ENCODE measurements at regions not wholly inside any gene's neighbourhood (a gene's known extent, or its start where the extent isn't known, plus 50 kb on each side); places are given as distances from the start of the nearest gene placed in this dataset.

DNA sequence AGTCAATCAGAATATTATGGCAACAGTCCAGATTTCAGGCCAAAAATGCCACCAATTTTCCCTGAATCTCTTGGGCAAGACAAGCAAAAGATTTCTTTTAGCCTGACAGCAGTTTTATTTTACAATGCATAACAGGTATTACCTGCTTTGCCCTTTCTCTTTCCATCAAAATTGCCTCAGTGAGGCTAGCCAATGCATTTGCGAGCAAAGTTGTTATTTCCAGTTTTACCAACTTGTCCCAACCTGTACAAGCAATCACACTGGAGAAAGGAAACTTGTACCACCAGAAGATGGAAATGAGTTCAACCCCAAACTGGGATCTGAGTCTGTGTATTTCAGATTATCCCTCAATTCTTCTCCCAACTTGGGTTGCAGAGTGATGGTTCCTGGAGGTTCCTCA is 279.9 kb upstream of the CDYL start:
- no peak overlapping the region for H3K4me3 ChIP-seq (ENCODE audit: low read depth, low read length)
- no peaks in the 10 kb centered on the region for H3K4me1 ChIP-seq (ENCODE audit: control insufficient read depth, insufficient read depth, low read length)
- no peaks in the 10 kb centered on the region for H3K27me3 ChIP-seq (ENCODE audit: control insufficient read depth, insufficient read depth, low read length)
- no peaks in the 10 kb centered on the region for H3K36me3 ChIP-seq (ENCODE audit: control insufficient read depth, insufficient read depth, low read length)
- no peaks in the 10 kb centered on the region for H3K9me3 ChIP-seq (ENCODE audit: control insufficient read depth, insufficient read depth, low read length)
- no peak overlapping the region for H3K9ac ChIP-seq (ENCODE audit: low read depth, low read length)

DNA sequence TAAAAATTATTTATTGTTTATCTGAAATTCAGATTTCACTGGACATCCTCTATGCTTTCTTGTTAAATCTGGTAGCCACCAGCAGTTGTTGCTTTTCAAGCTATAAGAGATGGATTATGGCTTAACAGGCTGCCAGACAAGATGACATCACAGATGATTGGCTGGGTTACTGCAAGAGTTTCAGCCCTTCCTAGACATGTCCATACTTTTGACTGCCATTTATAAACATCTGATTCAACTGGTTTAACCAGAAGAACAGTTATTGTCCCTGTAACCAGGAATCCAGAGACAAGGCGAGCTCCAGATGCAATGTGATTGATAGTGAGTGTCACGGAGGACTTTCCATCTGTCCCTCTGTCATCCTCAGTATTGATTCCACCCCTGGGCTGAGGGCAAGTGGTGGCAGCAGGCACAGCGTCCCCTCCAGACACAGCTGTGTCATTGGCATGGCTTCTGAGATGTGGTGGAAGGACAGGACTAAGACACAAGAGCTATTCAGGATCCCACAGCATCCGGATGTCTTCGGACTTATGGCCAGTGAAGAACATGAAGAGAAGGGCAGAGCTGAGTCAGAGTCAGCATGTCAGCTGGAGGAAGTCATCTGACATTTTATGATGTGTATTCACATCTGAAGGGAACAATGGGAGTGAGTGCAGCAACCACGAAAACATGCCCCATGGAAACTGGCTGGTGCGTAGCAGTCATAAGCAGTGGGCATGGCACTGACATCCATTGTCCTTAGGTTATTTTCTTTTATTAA is 284.5 kb upstream of the CDYL start:
- Histone ChIP-seq H3K9me3 (ENCODE audit: control insufficient read depth, insufficient read depth, low read length) (peaks cover 15% of the 10 kb centered on the region), H3K27me3 (ENCODE audit: control insufficient read depth, insufficient read depth, low read length) (no peaks in the 10 kb centered on the region)

DNA sequence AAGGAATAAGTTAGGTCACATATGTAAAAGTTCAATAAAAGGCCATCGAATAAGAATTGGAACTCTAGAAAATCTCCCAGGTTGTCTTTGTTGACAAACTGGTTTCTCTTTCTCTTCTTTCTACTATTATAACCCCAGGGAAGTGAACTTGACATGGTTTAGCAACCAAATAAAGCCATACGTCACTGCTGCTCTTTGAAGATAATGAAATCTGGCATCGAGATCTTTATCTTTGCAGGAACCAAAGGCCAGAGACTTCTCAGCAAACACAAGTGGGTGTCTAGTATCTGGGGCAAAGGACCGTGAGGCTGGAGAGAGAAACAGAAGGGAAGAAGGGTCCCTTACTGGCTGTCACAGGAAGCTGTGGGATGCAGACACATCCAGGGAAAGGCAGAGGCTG is 286.7 kb upstream of the CDYL start:
- H3K4me3 ChIP-seq (ENCODE audit: low read depth, low read length) = no peak overlapping the region
- peaks cover 15% of the 10 kb centered on the region for H3K9me3 ChIP-seq (ENCODE audit: control insufficient read depth, insufficient read depth, low read length)
- H3K27me3 ChIP-seq (ENCODE audit: control insufficient read depth, insufficient read depth, low read length) = no peaks in the 10 kb centered on the region
- no peaks in the 10 kb centered on the region for H3K36me3 ChIP-seq (ENCODE audit: control insufficient read depth, insufficient read depth, low read length)
- peaks cover 4% of the 10 kb centered on the region for H3K4me1 ChIP-seq (ENCODE audit: control insufficient read depth, insufficient read depth, low read length)
- H3K9ac ChIP-seq (ENCODE audit: low read depth, low read length) = no peak overlapping the region

More for the DNA sequence above, 284.5 kb upstream of the CDYL start:
- Histone ChIP-seq H3K36me3 (ENCODE audit: control insufficient read depth, insufficient read depth, low read length) (no peaks in the 10 kb centered on the region), H3K9ac (ENCODE audit: low read depth, low read length) (no peak overlapping the region), H3K4me1 (ENCODE audit: control insufficient read depth, insufficient read depth, low read length) (peaks cover 3% of the 10 kb centered on the region), H3K4me3 (ENCODE audit: low read depth, low read length) (no peak overlapping the region)

DNA sequence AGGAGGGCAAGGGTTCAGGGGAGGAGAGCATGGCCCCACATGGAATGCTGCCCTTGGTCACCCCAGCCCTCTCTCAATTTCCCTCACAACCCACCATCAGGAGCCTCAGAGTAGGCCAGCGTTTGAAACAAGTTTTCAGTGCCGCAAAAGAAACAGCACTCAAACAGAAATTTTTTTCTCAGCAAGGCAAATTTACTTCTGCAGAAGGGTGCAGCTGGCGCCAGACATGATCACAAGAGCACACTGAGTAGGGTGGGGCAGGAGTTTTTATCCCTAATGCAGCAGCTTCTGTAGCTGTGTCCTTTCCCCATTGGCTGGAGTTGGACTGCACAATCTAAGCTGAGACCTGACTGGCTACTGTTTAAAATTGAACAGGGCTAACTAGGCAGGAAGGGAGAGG is 287.8 kb upstream of the CDYL start:
- no peak overlapping the region for H3K4me3 ChIP-seq (ENCODE audit: low read depth, low read length)
- H3K9me3 ChIP-seq (ENCODE audit: control insufficient read depth, insufficient read depth, low read length) = peaks cover 15% of the 10 kb centered on the region
- peaks cover 4% of the 10 kb centered on the region for H3K4me1 ChIP-seq (ENCODE audit: control insufficient read depth, insufficient read depth, low read length)
- no peaks in the 10 kb centered on the region for H3K36me3 ChIP-seq (ENCODE audit: control insufficient read depth, insufficient read depth, low read length)
- no peak overlapping the region for H3K9ac ChIP-seq (ENCODE audit: low read depth, low read length)
- no peaks in the 10 kb centered on the region for H3K27me3 ChIP-seq (ENCODE audit: control insufficient read depth, insufficient read depth, low read length)

DNA sequence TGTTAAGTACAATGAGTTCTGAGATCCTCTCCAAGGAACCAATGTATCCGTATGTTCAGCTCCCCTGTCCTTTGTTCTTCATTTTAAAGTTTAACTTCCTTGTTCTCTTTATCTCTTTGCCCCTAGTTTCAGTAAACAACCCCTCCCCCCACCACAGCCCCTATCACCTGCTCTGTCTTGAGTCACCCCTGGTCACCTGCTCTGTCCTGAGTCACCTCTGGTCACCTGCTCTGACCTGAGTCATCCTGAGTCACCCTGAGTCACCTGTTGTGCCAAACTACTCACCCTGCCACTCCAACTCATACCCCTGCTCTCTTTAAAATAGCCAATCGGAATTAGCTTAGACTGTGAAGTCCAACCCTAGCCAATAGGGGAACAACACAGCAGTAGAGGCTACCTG is 288.7 kb upstream of the CDYL start:
- peaks cover 15% of the 10 kb centered on the region for H3K9me3 ChIP-seq (ENCODE audit: control insufficient read depth, insufficient read depth, low read length)

DNA sequence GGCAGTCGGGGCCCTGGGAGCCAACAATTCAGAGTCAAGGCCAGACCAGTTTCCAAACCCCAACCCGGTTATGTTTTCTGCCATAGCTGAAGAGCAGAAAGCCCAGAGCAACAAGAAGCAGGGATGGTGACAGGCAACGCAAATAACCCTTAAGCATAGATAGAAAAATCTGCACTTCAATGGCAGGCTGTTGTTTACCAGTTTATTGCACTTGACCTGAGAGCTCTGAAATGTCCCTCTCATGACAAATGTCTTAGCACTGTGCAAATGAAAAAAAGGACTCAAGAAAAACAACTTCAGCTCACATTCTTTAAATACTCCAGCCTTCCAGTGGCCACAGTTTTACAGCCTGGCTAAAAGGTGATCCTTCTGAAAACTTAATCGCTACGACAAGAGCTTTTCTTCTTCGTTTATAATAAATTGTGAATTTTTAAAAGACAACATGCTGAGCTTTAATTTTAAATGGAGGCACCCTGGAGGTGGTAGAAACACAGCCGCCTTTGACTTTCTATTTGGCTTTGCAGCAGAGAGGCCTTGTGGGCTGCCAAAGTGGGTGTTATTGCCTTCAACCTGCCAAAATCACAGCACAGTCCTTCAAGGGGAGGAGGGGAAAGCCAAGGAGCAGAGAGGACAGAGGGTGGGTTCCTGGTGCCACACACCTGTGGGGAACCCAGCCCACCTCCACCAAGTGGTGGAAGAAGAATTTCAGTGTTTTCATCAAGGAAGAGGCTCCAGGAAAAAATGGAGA is 289.5 kb upstream of the CDYL start:
- Histone ChIP-seq H3K4me1 (ENCODE audit: control insufficient read depth, insufficient read depth, low read length) (peaks cover 7% of the 10 kb centered on the region), H3K27me3 (ENCODE audit: control insufficient read depth, insufficient read depth, low read length) (peaks cover 3% of the 10 kb centered on the region), H3K9me3 (ENCODE audit: control insufficient read depth, insufficient read depth, low read length) (peaks cover 15% of the 10 kb centered on the region), H3K9ac (ENCODE audit: low read depth, low read length) (no peak overlapping the region), H3K36me3 (ENCODE audit: control insufficient read depth, insufficient read depth, low read length) (no peaks in the 10 kb centered on the region), H3K4me3 (ENCODE audit: low read depth, low read length) (no peak overlapping the region)

More for the DNA sequence above, 288.7 kb upstream of the CDYL start:
- H3K9ac ChIP-seq (ENCODE audit: low read depth, low read length) = no peak overlapping the region
- H3K27me3 ChIP-seq (ENCODE audit: control insufficient read depth, insufficient read depth, low read length) = no peaks in the 10 kb centered on the region
- peaks cover 4% of the 10 kb centered on the region for H3K4me1 ChIP-seq (ENCODE audit: control insufficient read depth, insufficient read depth, low read length)
- no peaks in the 10 kb centered on the region for H3K36me3 ChIP-seq (ENCODE audit: control insufficient read depth, insufficient read depth, low read length)
- no peak overlapping the region for H3K4me3 ChIP-seq (ENCODE audit: low read depth, low read length)

DNA sequence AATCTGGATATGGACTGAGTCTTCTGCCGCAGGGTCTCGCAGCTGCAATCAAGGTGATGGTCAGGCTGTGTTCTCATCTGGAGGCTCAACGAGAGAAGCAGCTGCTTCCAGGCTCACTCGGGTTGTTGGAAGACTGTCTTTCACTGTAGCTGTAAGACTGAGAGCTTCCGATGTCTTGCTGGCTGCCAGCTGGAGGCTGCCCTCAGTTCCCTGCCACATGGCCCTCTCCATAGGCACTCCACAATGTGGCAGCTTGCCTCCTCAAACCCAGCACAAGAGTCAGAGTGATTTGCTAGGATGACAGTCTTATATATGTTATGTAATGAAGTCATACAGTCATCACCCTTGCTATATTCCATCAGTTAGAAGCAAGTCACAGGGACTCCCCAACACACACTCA is 290.5 kb upstream of the CDYL start:
- Histone ChIP-seq H3K9me3 (ENCODE audit: control insufficient read depth, insufficient read depth, low read length) (peaks cover 15% of the 10 kb centered on the region), H3K27me3 (ENCODE audit: control insufficient read depth, insufficient read depth, low read length) (peaks cover 3% of the 10 kb centered on the region), H3K4me1 (ENCODE audit: control insufficient read depth, insufficient read depth, low read length) (peaks cover 18% of the 10 kb centered on the region), H3K9ac (ENCODE audit: low read depth, low read length) (no peak overlapping the region), H3K36me3 (ENCODE audit: control insufficient read depth, insufficient read depth, low read length) (no peaks in the 10 kb centered on the region), H3K4me3 (ENCODE audit: low read depth, low read length) (no peak overlapping the region)

DNA sequence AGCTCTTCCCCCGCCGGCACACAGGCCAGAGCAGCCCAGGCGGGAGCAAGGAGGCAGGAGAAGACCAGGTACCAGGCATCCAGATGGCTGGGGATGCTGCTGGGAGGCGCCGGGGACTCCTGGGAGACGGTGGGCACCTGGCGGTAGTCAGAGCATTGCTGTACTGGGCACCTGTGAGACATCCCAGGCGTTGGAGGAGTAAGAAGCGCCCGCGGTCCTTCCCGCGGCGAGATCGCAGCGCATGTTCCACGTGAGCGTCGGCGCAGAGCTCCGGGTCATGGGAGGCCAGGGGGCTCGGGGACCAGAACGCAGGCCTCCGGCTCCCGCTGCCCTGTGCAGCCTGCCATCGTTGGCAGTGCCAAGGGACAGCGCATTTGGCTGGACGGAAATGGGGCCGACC is 293.7 kb upstream of the CDYL start:
- Histone ChIP-seq H3K27me3 (ENCODE audit: control insufficient read depth, insufficient read depth, low read length) (peaks cover 3% of the 10 kb centered on the region), H3K4me3 (ENCODE audit: low read depth, low read length) (no peak overlapping the region), H3K36me3 (ENCODE audit: control insufficient read depth, insufficient read depth, low read length) (no peaks in the 10 kb centered on the region), H3K9me3 (ENCODE audit: control insufficient read depth, insufficient read depth, low read length) (no peaks in the 10 kb centered on the region), H3K4me1 (ENCODE audit: control insufficient read depth, insufficient read depth, low read length) (peaks cover 24% of the 10 kb centered on the region), H3K9ac (ENCODE audit: low read depth, low read length) (no peak overlapping the region)

DNA sequence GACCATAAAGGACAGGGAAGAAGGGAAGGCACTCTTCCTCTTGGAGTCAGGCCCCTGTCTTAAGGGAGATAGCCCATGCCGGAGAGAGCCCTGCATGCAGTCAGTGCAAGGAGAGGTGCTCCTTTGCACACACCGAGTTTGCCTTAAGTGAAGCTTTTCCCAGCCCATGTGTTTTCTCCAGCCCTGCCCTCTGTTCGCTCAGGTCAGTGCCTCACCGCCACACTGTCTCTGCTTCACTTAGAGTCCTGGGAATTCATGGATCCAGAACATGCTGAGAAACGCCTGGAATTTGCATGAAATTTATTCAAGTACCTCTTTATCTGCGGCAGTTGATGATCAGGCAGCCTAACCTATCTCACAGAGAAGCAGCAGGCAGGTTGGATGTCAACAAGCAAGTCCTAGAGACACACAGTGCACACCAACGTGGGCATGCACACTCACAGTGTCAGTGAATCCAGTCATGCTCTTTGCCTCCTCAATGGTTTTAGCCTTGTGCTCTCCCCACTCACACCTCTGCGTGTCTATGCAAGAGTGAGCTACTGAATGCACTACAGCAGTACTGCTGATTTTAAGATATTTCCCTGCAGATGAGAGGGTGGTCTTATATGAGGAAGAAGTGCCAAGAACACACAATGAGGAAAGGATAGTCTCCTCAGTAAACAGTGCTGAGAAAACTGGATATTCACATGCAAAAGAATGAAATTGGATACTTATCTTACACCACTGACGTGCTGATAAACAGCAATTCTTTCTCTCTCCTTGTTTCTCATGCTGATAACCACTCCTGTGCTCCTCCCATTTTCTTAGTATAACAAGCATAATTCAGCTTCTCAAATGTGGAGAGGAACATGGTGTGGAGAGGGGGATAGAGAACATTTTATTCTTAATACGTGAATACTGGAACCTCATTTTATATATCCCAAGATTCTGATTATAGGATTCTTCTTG is 295.1 kb upstream of the CDYL start:
- peaks cover 3% of the 10 kb centered on the region for H3K27me3 ChIP-seq (ENCODE audit: control insufficient read depth, insufficient read depth, low read length)
- no peaks in the 10 kb centered on the region for H3K9me3 ChIP-seq (ENCODE audit: control insufficient read depth, insufficient read depth, low read length)
- no peaks in the 10 kb centered on the region for H3K36me3 ChIP-seq (ENCODE audit: control insufficient read depth, insufficient read depth, low read length)
- H3K9ac ChIP-seq (ENCODE audit: low read depth, low read length) = no peak overlapping the region
- peaks cover 20% of the 10 kb centered on the region for H3K4me1 ChIP-seq (ENCODE audit: control insufficient read depth, insufficient read depth, low read length)
- no peak overlapping the region for H3K4me3 ChIP-seq (ENCODE audit: low read depth, low read length)

DNA sequence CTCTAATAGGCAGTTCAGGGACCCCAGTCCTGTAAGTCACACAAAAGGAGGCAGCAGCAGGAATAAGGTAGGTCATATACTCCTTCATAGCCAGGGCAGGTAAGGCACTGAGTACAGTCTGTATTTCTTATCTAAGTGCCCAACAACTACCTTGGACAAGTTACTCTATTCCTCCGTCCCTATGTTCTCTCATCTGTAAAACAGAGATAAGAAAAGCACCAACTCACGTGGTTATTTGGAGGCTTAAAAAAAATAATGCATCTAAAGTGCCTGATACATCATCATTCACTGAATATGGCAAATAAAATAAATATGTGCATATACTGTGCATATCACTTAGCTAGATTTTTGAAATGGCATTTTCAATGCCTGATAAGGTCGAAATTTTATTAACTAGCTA is 298.1 kb upstream of the CDYL start:
- Histone ChIP-seq H3K27me3 (ENCODE audit: control insufficient read depth, insufficient read depth, low read length) (peaks cover 3% of the 10 kb centered on the region), H3K9me3 (ENCODE audit: control insufficient read depth, insufficient read depth, low read length) (no peaks in the 10 kb centered on the region), H3K36me3 (ENCODE audit: control insufficient read depth, insufficient read depth, low read length) (peaks cover 2% of the 10 kb centered on the region), H3K4me3 (ENCODE audit: low read depth, low read length) (no peak overlapping the region), H3K4me1 (ENCODE audit: control insufficient read depth, insufficient read depth, low read length) (peaks cover 20% of the 10 kb centered on the region), H3K9ac (ENCODE audit: low read depth, low read length) (no peak overlapping the region)

DNA sequence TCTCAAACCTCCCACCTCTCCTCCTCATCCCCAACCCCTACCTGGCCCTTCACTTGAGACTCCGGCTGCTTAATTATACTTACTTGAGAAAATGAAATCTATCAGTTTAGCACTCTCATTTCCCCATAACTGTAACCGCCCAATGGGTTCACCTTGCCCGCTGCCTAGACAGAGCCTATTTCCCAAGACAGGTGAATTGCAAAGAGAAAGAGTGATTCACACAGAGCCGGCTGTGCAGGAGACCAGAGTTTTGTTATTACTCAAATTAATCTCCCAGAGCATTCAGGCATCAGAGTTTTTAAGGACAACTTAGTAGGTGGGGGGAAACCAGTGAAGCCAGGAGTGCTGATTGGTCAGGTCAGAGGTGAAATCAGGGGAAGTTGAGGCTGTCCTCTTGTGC is 301.4 kb upstream of the CDYL start:
- H3K9me3 ChIP-seq (ENCODE audit: control insufficient read depth, insufficient read depth, low read length) = peaks cover 15% of the 10 kb centered on the region
- H3K27me3 ChIP-seq (ENCODE audit: control insufficient read depth, insufficient read depth, low read length) = no peaks in the 10 kb centered on the region
- H3K4me1 ChIP-seq (ENCODE audit: control insufficient read depth, insufficient read depth, low read length) = no peaks in the 10 kb centered on the region
- H3K4me3 ChIP-seq (ENCODE audit: low read depth, low read length) = no peak overlapping the region
- H3K9ac ChIP-seq (ENCODE audit: low read depth, low read length) = no peak overlapping the region
- peaks cover 2% of the 10 kb centered on the region for H3K36me3 ChIP-seq (ENCODE audit: control insufficient read depth, insufficient read depth, low read length)

All from iPS-15b (cell line).